Hindlimb muscle (tissue), 1 donor: ENCODE measurements at regions not wholly inside any gene's neighbourhood (a gene's known extent, or its start where the extent isn't known, plus 50 kb on each side); places are given as distances from the start of the nearest gene placed in this dataset.
"Not testable (repeated sequence)": the region's sequence is repeated elsewhere in the genome, so short reads cannot be mapped to it uniquely, and the experiment has no call there.

Experiments
- DNase-seq: peaks from one replicate; pipeline ENCODE4 v3.0.0-alpha.2; 2013

DNA sequence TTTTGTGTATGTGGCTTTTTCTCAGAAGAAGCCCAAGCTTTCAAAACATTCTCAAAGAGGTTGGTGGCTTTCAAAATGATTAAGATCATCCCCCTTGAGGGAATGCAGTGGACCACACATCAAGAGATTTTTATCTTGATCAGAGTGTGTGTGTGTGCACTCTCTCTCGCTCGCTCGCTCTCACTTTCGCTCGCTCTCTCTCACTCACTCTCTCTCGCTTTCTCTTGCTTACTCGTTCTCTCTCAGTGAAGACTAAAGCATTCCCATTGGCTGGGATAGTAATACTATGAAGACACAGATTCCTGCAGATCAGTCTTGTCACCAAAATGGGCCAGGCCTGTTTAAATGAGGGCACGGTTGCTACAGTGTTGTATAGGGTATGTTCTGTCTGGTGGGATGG is 365.7 kb downstream of the EDEM1 start:
- DNase-seq: no peak

DNA sequence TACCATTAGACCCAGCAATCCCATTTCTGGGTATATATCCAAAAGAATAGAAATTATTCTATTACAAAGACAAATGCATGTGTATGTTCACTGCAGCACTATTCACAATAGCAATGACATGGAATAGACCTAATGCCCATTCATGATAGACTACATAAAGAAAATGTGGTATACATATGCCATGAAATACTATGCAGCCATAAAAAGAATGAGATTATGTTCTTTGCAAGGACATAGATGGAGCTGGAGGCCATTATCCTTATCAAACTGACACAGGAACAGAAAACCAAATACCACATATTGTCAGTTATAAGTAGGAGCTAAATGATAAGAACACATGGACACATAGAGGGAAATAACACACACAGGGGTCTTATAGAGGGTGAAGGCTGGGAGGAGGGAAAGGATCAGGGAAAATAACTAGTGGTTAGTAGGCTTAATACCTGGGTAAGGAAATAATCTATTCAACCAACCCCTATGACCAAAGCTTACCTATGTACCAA is 366.8 kb downstream of the EDEM1 start:
- DNase-seq: no peak

DNA sequence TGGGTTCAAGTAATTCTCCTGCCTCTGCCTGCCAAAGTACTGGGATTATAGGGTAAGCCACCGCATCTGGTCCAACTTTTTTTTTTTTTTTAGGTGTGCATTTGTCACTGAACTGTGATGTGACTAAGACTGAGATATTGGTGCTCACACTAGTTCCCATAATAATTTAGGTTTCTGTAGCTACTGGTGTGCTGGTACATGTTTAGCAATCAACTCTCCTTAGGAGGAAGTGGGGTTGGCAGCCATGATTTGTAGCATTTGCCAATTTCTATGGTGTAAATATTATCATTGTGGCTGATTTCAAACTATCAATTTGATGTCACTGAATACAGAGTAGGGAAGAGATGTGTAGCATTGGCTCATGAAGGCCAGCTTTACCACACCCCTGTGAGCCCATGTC is 372.7 kb downstream of the EDEM1 start:
- no peak for DNase-seq

DNA sequence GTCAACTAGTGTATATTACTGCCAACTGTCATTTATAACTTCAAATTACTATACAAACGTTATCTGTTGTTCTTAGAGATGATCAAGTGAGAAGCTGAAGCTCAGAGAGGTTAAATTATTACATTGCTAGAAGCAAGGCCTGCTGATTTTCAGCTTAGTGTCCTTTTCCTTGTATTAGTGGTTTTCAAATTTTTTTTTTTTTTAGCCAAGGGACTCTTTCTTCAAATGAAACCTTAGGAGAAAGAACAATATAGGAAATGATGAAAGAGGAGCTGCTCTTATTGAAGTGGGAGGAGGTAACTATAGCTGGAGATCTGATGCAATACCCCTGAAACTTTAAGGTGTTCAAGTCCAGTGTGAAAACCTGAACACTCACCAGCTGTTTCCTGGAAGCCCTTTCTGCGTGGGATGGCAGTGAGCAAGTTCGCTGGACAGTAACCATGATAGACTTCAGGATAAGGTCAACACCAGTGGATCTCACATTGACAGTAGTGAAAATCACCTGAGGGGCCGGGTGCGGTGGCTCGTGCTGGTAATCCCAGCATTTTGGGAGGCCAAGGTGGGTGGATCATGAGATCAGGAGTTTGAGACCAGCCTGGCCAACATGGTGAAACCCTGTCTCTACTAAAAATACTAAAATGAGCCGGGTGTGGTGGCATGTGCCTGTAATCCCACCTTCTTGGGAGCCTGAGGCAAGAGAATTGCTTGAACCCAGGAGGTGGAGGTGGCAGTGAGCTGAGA is 376.2 kb downstream of the EDEM1 start:
- no peak for DNase-seq

DNA sequence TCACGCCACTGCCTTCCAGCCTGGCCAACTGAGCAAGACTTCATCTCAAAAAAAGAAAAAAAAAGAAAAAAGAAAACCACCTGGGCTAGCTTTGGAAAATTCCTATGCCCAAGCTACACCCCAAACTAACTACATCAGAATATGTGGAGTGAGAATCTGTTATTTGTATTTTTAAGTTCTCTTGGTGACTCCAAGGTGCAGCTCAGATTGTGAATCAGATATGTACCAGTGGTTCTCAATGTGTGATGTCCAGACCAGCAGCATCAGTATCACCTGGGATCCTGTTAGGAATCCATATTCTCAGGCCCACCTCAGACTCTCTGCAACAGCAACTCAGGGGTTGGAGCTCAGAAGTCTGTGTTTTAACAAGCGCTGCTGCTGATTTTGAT is 376.8 kb downstream of the EDEM1 start:
- no peak for DNase-seq

DNA sequence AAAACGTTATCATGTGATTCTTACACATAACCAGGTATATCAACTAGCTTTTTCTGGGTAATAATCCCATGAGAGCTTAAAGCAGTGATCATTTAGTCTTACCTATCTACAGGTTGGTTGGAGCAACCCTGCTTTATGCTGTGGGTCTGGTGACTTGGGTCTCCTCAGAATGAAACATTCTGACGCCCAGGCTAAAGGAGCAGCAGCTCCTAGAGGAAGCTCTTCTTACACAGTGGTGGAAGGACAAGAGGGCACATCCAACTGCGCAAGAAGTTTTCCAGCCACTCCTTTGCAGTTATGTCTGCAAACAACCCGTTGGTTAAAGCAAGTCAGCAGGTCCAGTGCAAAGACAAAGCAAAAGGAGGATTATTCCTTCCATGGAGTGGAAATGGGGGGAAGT is 377.5 kb downstream of the EDEM1 start:
- DNase-seq: no peak

DNA sequence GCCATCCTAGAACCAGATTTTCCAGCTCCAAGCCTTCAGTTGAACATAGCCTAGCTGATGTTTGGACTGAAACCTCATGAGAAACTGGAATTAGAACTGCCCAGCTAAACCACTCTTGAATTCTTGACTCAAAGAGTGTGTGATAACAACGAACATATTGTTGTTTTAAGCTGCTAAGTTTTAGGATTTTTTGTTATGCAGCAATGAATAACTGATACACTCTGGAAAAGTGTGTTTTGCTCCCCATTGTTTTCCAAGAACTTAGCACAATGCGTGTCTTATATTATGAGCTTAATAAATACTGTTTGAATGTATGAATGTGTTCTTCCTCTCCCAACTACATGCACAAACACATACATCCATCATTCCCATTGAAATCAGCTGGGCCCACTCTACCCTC is 379.6 kb downstream of the EDEM1 start:
- no peak for DNase-seq

DNA sequence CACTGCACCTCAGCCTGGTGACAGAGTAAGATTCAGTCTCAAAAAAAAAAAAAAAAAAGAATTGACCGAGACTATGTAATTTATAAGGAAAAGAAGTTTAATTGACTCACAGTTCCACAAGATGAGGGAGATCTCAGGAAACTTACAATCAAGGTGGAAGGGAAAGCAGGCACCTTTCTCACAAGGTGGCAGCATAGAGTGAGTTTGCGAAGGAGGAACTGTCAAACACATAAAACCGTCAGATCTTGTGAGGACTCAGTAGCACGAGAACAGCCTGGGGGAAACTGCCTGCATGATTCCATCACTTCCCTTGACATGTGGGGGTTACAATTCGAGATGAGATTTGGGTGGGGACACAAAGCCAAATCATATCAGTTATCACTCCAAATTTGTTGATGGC is 380.9 kb downstream of the EDEM1 start:
- no peak for DNase-seq

DNA sequence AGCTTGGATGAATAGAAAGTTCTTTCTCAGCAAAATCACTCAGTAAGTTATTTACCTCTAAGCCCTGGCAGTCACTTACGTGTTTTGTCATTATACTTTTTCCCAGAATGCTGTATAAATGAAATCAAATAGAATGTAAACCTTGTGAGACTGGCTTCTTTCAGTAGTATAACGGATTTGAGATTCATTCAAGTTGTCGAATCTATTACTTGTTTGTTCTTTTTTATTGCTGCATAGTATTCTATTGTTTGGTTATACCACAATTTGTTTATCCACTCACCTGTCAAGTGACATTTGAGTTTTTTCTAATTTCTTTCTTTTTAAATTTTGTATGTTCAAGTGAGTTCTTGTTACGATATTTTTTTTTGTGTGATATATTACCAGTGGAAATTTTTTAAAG is 381.6 kb downstream of the EDEM1 start:
- no peak for DNase-seq

DNA sequence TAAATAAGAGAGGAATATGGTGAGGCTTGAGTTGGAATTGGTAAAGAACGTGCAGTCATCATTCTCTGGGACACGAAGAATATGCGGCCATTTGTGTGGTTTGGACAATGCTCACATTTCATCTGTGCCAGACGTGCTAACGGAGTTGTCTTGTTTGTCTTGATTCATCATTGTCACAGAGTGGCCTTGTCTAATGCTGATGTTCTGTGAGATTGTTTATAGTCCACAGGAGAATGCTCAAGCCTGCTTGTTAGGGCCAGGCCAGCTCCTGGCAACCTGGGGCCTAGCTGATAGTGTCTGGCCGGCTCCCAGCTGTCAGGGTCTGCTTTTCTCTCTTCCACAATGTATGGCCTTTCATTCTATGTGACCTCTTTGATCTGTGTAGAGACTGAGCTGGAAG is 384.7 kb downstream of the EDEM1 start:
- no peak for DNase-seq

DNA sequence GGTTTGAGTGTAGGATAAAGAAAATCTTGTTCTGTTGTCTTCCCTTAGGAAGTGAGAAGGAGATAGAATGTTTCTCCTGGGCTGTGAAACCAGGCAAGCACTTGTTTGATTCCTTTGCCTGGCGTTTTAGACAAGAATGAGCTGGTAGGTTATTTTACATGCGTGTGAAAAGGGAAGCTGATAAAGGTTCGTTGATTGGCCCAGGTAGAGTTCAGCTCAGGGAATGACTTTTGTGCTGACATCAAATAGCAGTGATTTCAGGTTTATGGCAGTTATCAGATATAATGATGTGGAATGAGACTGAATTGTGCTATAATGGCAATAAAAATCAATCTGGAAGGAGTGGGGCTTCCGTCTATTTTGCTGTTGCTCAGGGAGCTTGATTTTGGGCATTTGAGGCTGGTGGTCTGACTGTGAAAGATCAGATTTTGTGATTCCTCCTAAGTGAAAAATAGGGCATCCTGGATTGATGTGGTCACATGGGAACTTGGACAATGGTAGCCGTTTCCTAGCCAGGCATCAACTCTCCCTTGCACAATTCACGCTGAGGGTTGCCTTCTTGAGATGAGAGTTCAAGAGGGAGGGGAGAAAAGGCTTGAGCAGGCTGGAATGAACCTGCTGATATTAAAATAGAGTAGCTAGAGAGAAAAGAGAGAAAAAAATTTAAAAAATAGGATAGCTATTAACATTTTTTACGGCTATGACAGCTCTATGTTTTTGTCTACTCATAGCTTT is 388.9 kb downstream of the EDEM1 start:
- no peak for DNase-seq

DNA sequence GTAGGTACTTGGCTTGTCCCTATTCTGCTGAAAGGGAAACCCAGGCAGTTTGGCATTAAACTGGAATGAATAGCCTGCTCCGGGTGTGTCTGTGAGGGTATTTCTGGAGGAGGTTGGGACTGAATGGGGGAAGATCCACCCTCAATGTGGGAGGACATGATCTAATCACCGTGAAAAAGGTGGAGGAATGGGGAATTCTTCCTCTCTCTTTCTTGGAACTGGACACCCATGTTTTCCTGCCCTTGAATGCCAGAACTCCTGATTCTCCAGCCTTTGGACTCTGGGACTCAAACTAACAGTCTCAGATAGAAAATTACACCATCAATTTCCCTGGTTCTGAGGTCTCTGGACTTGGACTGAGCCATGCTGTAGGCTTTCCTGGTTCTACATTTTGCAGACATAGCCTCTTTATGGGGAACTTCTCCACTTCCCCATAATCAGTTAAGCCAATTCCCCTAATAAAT is 391.7 kb downstream of the EDEM1 start:
- no peak for DNase-seq

DNA sequence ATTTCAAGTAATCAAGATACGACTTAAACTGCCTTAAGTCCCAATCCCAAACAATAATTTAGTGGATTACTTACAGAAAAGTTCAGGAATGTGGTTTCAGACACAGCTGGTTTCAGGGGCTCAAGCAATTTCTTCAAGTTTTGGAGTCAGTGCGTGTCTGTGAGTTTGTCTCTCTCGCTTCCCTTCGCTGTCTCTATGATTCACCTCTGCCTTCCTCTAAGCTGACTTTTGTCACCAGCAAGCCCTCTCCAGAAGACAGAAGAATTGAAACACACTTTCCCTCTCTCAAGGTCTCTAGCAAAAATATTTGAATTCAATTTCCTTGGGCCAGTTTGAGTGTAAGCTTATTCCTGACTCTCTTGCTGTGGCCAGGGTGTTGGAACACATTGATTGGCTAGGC is 392.4 kb downstream of the EDEM1 start:
- no peak for DNase-seq

DNA sequence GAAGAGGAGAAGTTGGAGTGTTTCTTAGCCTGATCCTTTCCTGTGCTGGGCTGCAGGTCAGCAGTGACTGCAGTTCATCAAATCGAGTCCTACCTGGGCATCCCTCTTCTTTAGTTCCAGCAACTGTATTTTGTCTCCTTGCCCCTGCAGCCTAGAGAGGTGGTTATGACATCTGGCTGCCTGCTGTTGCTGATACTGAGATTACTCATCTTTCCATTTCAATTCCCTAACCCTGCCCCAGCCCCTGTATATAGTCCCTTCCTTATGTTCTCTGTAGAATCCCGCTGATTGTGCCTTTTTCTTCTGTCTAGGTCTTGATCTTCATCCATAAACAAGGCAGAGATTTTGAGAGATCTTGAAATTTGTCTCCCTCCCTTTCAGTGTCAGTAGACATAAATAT is 393.3 kb downstream of the EDEM1 start:
- no peak for DNase-seq

DNA sequence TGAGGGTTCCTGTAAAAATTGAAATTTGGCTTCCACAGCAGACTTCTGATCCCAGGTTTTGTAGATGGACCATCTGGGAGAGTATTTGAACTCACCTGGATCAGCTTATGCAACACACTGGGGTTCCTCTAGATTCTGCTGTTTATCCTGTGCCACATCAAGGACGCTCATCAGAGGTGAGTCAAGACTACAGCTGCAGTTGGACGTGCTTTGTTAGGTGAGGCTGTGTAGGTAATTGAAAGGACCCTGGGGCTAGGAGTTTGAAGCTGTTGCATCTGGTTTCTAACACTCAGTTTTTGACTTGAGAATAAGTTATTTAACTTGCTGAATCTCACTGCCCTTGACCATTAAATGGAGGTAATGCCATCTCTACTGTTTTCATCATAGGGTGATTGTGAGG is 394.2 kb downstream of the EDEM1 start:
- no peak for DNase-seq

DNA sequence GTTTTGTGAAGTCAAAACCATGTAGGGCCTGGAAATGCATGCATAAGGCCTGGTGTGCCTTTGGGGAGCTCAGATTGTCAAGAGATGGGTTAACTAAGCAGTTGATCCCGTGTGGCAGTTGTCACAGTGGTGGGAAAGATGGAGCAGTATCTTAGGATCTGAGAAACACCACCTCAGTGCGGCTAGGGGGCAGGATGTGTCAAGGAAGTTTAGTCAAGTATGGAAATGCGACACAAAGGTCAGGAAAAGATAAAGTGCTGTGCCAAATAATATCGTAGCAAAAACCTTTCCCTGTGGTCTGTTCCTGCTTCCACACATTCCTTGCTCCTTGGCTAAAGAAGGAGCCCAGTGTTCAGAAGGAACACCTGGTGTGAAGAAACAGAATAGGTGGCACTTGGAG is 396.4 kb downstream of the EDEM1 start:
- DNase-seq: no peak

DNA sequence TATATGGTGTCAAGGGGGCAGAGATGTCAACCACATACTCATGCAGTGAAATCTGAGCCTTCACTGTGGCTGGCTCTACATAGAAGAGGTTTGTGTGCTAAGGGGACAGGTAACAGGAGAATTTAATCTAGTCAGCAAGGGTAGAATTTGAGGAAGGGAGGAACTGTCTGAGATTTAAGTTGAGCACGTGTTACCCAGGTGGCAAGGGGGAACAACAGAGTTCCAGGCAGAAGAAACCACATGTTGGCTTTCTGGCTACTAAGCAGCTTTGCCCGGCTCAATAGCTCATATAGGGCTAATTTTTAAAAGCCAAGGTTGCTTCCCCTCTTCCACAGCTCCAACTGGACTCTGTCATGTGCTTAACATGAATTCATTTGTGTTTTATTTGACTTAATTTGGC is 397.6 kb downstream of the EDEM1 start:
- no peak for DNase-seq

DNA sequence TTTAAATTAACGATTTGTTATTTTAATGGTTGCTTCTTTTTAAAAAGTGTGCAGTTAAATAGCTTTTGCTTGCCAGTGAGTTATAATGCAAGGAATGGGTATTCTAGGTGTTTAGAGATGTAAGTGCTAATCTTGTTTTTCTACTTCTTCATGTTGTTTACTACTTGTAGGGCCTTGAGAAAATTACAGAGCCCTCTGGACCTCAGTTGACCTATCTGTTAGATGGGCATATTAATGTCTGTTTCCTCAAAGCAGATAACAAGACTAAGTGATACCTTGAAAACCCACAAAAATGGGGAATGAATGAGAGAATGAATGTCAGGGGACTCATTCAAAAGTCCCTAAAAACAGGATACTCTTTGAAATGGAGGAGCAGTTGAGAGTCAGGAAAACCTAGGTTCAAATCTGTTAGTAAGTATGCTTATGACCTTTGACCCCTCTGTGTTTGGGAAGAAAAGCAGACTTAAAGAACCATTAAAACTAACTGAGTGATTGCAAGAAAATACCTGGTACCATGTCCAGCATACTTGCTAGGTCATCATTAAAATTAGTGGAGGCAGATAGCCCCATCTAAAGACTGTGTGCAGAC is 419.5 kb downstream of the EDEM1 start:
- no peak for DNase-seq

DNA sequence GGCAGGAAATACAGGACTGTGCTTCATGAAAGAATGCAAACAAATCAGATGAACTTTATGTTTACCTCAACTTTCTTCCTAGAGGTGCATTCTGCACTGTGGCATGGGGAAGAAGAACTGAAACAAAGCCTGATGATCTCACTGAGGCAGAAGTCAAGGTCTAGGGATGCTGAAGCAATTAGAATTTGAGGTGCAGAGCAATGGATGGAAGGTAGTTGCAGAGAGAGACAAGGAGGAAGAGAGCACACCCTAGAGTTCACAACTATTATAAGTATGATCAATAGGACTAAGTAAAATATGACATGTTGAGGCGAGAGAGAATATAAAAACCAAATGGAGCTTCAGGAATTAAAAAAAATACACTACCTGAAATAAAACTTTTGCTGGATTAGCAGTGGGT is 420.1 kb downstream of the EDEM1 start:
- DNase-seq: no peak

DNA sequence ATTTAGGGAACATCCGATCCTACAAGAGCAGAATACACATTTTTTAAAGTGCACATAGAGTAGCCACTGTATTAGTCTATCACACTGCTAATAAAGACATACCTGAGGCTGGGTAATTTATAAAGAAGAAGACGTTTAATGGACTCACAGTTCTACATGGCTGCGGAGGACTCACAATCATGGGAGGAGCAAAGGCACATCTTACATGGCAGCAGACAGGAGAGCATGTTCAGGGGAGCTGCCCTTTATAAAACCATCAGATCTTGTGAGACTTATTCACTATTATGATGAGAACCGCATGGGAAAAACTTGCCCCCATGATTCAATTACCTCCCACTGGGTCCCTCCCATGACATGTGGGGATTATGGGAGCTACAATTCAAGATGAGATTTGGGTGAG is 421.5 kb downstream of the EDEM1 start:
- not testable (repeated sequence) for DNase-seq

DNA sequence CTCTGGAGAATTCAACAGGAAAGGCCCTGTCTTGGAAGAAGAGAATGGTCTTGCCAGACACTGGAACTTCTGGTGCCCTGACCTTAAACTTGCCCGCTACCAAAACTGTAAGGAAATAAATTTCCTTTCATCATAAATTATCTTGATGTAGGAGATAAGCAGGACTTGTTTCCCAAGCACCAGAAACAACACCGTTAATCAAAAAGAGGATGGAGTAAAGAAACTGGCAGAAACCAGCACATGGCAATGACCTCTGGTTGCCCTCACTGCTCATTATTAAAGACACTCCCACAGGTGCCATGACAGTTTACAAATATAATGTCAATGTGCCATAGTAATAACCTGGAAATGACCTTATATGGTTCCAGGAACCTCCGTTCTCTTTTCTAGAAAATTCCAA is 426.1 kb downstream of the EDEM1 start:
- no peak for DNase-seq

DNA sequence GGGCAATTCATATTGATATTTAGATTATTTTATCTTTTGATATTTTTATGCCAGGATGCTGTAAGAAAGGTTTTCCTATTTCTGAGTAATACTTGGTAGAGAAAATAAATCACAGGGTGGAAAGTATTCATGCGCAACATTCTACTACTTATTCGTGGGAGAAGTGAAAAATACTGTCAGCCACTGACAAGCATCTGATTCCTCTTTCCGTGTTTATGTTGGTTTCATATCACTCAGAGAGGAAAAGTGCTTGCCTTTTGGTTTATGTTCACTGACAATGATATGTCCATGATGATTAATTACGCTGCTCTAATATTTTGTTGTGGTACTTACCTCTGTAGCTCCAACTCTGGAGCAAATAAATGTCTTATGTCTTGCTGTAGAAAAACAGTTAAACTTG is 429.4 kb downstream of the EDEM1 start:
- no peak for DNase-seq

DNA sequence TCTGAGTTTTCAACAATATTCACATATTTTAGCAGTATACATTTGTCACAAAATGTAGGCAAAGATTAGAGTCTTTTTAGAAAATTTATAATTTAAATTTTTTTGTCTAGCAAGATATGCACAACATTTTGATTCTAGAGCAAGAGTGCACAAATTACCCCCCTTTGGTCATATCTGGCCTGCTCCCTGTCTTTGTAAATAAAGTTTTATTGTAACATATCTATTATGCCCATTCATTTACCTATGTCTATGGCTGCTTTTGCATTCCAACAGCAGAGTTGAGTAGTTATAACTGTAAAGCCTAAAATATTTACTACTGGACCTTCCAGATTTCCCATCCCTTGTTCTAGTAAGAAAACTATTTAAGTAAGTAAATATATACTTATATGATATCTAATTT is 430.7 kb downstream of the EDEM1 start:
- DNase-seq: no peak

DNA sequence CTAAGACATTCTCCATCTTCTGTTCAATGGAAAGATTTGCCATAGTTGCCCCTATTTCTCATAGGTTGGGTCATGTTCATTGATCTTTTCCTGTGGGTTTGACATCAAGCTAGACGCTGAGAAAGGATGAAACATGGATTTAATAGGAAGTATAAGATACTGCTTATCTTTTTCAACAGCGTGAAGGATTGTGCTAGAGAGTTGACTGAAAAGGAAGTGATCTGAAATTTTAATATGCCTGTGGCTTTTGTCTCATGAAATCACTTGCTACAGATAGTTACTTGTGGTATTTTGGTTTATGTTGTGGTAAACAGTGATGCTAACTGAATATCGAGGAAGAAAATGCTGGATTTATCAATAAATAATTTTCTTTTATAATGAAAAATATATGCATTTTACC is 442.9 kb downstream of the EDEM1 start:
- DNase-seq: no peak
